OCI-LY3 (cell line): ENCODE measurements at regions not wholly inside any gene's neighbourhood (a gene's known extent, or its start where the extent isn't known, plus 50 kb on each side); places are given as distances from the start of the nearest gene placed in this dataset.

Experiments
- H2AFZ ChIP-seq: fragments of 200-600, 300-600 bp; shearing (Covaris generic); 2 replicates; pipeline ENCODE4 v1.6.0; 2014; ENCODE audit warnings: antibody characterized with exemption, low read depth, low read length
- H3K27ac ChIP-seq: fragments of 200-600, 300-600 bp; sonication (generic); 2 replicates; pipeline ENCODE4 v1.5.1; 2014; ENCODE audit warnings: mild to moderate bottlenecking, low read length, moderate library complexity, mixed read lengths
- H3K27me3 ChIP-seq: fragments of 200-600, 300-600 bp; sonication (generic); 2 replicates; pipeline ENCODE4 v1.6.1; 2014; ENCODE audit warnings: low read depth, low read length, mixed read lengths
- H3K36me3 ChIP-seq: fragments of 200-600, 300-600 bp; sonication (generic); replicated peaks from 2 replicates; pipeline ENCODE3; 2014; ENCODE audit warnings: low read depth, low read length, mixed read lengths
- H3K4me1 ChIP-seq: fragments of 300-600, 200-600 bp; sonication (generic); 2 replicates; pipeline ENCODE4 v1.6.1; 2014; ENCODE audit warnings: low read length, mixed read lengths
- H3K4me2 ChIP-seq: fragments of 200-600, 300-600 bp; sonication (generic); 2 replicates; pipeline ENCODE4 v1.6.1; 2014; ENCODE audit warnings: low read length, mixed read lengths
- H3K4me3 ChIP-seq: fragments of 300-600, 200-600 bp; sonication (generic); 2 replicates; pipeline ENCODE4 v1.5.1; 2014; ENCODE audit warnings: antibody characterized with exemption, mild to moderate bottlenecking, low read length, moderate library complexity
- H3K79me2 ChIP-seq: fragments of 300-600, 200-600 bp; shearing (Covaris generic); 2 replicates; pipeline ENCODE4 v1.6.1; 2014; ENCODE audit warnings: mild to moderate bottlenecking, low read length, mixed read lengths
- H3K9ac ChIP-seq: fragments of 300-600, 200-600 bp; shearing (Covaris generic); 2 replicates; pipeline ENCODE4 v1.6.0; 2014; ENCODE audit warnings: mild to moderate bottlenecking, low read length, moderate library complexity
- H3K9me3 ChIP-seq: fragments of 200-600, 300-600 bp; shearing (Covaris generic); 2 replicates; pipeline ENCODE4 v1.6.1; 2014; ENCODE audit warnings: low read length, mixed read lengths; ENCODE audit not compliant: insufficient read depth
- H4K20me1 ChIP-seq: fragments of 200-600, 300-600 bp; sonication (generic); 2 replicates; pipeline ENCODE4 v1.6.1; 2016; ENCODE audit warnings: low read length, mixed read lengths; ENCODE audit not compliant: insufficient read depth
- EZH2phosphoT487 ChIP-seq: fragments of 200-600 bp; shearing (Covaris generic); IDR thresholded peaks from 2 replicates; pipeline ENCODE4 v1.6.1; 2018; ENCODE audit warnings: antibody characterized with exemption, mixed run types, low read depth
- TF ChIP-seq, protein P1 (sequence below): fragments of 200-600, 300-600 bp; sonication (generic); IDR thresholded peaks from 2 replicates; pipeline ENCODE4 v1.5.1; 2014; ENCODE audit warnings: antibody characterized with exemption, low read length, low read depth

DNA sequence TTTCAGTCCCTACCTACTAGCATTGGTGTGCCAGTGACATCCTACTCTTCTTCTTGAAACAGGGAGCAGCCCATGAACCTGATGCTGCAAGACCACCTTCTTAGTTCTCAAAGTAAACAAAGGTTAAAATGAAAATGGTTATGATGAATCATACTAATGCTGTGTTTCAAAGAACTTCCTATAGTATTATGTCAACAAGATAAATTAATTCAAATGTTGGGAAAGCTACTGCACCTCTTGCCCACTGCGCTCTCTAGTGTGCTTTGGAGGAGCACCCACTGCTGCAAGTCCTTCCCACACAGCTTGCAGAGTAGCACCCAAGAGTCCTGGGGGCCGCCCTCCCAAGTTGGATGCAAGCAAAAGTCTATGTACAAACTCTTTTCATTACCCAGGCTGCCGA, 81.1 kb downstream of the CD200R1L start:
- H3K4me3 ChIP-seq, result no peak overlapping the region
- H2AFZ ChIP-seq, result no peak overlapping the region
- H4K20me1 ChIP-seq, result no peaks in the 10 kb centered on the region
- H3K4me2 ChIP-seq, result no peak overlapping the region
- no peaks in the 10 kb centered on the region for H3K9me3 ChIP-seq
- no peak overlapping the region for H3K27ac ChIP-seq
- no peaks in the 10 kb centered on the region for H3K79me2 ChIP-seq
- H3K9ac ChIP-seq, result no peak overlapping the region
- TF ChIP-seq, protein P1, sequence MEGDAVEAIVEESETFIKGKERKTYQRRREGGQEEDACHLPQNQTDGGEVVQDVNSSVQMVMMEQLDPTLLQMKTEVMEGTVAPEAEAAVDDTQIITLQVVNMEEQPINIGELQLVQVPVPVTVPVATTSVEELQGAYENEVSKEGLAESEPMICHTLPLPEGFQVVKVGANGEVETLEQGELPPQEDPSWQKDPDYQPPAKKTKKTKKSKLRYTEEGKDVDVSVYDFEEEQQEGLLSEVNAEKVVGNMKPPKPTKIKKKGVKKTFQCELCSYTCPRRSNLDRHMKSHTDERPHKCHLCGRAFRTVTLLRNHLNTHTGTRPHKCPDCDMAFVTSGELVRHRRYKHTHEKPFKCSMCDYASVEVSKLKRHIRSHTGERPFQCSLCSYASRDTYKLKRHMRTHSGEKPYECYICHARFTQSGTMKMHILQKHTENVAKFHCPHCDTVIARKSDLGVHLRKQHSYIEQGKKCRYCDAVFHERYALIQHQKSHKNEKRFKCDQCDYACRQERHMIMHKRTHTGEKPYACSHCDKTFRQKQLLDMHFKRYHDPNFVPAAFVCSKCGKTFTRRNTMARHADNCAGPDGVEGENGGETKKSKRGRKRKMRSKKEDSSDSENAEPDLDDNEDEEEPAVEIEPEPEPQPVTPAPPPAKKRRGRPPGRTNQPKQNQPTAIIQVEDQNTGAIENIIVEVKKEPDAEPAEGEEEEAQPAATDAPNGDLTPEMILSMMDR, result no peak
- TF ChIP-seq EZH2phosphoT487, result no peak
- H3K36me3 ChIP-seq, result no peaks in the 10 kb centered on the region
- no peaks in the 10 kb centered on the region for H3K27me3 ChIP-seq
- peaks cover 42% of the 10 kb centered on the region for H3K4me1 ChIP-seq

DNA sequence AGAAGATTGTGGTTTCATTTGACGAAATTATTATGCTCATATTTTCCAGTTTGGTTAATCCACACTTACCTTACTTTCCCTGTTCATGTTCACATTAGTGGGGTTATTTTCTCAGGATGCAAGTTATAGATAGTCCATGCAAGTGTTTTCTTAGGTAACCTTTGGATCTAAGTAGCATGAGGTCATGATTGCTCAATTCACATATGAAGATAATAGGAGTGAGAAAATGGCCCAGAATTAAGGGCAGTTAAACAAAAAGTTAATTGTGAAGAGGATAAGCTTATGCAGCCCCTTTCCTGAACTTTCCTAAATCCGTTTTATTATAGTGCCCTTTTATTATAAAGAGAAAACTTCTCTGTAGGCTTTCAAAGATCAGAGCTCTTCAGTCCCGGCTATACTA, 83.4 kb downstream of the CD200R1L start:
- H3K9me3 ChIP-seq, result no peaks in the 10 kb centered on the region

DNA sequence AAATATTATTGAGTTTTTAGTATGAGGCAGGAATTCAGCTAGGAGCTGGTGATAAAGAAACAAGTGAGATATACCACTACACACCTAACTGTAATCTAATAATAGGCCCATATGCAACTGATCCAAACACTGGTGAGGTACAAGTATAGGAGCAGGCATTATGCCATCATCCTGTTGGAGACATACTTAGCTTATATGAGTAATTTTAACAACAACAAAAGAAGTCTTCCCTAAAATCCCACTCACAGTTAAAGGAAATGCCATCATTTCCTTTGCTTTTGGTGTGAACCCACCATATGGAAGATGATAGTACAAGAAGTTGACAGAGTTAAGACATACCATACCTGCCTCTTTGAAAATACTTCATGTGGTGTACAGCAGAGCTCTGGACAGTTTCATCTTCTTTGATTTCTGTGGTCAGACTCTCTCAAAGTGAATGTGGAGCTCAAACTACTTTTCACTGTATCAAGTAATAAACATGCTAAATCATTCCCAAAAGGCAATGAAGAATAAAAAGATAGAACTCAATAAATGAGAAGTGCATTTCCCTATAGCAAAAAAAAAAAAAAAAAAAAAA, 85.5 kb downstream of the CD200R1L start:
- H3K36me3 ChIP-seq, result peaks cover 18% of the 10 kb centered on the region
- no peak overlapping the region for H2AFZ ChIP-seq
- no peak for TF ChIP-seq EZH2phosphoT487
- TF ChIP-seq, protein P1, result no peak

More for the DNA sequence above, 83.4 kb downstream of the CD200R1L start:
- peaks cover 30% of the 10 kb centered on the region for H3K4me1 ChIP-seq
- TF ChIP-seq EZH2phosphoT487, result no peak
- TF ChIP-seq, protein P1, result no peak
- no peak overlapping the region for H2AFZ ChIP-seq
- no peak overlapping the region for H3K27ac ChIP-seq
- H3K27me3 ChIP-seq, result no peaks in the 10 kb centered on the region
- no peak overlapping the region for H3K4me3 ChIP-seq
- H3K9ac ChIP-seq, result no peak overlapping the region
- H3K79me2 ChIP-seq, result no peaks in the 10 kb centered on the region
- H3K36me3 ChIP-seq, result peaks cover 4% of the 10 kb centered on the region
- no peak overlapping the region for H3K4me2 ChIP-seq
- H4K20me1 ChIP-seq, result no peaks in the 10 kb centered on the region

DNA sequence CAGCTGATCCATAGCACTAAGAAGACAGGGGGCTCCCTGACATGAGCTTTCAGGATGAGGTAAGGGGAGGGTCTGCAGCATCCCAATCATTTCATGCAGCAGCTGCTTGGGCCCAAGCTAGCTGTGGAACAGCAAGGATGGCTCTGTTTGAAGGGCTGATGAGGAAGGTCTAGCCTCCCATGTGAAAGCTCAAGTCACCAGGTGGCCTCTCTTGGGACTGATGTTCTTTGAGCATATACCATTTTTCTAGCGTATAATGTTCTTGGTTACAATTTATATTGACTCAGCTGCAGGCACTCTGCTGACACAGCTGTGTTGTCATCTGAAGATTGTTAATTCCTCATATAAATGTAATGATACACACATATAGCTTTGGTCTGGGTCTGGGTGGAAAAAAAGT, 87.0 kb downstream of the CD200R1L start:
- peak overlapping the region; percentile 51 for H2AFZ ChIP-seq
- no peaks in the 10 kb centered on the region for H3K27me3 ChIP-seq
- no peaks in the 10 kb centered on the region for H4K20me1 ChIP-seq
- no peak for TF ChIP-seq EZH2phosphoT487
- TF ChIP-seq, protein P1, result no peak
- peaks cover 26% of the 10 kb centered on the region; the same call in 1 of the 2 replicates for H3K9me3 ChIP-seq
- H3K4me3 ChIP-seq, result no peak overlapping the region
- no peak overlapping the region for H3K4me2 ChIP-seq
- H3K27ac ChIP-seq, result no peak overlapping the region
- H3K4me1 ChIP-seq, result peaks cover 22% of the 10 kb centered on the region
- peaks cover 25% of the 10 kb centered on the region for H3K36me3 ChIP-seq
- H3K79me2 ChIP-seq, result no peaks in the 10 kb centered on the region
- no peak overlapping the region for H3K9ac ChIP-seq

More for the DNA sequence above, 85.5 kb downstream of the CD200R1L start:
- Histone ChIP-seq H3K4me1 (peaks cover 17% of the 10 kb centered on the region), H3K79me2 (no peaks in the 10 kb centered on the region), H3K9ac (no peak overlapping the region), H3K9me3 (peaks cover 16% of the 10 kb centered on the region; the same call in 1 of the 2 replicates), H3K27ac (no peak overlapping the region), H3K4me3 (no peak overlapping the region), H3K27me3 (no peaks in the 10 kb centered on the region), H3K4me2 (no peak overlapping the region), H4K20me1 (no peaks in the 10 kb centered on the region)
